ENCODE measurements at regions not wholly inside any gene's neighbourhood (a gene's known extent, or its start where the extent isn't known, plus 50 kb on each side); places are given as distances from the start of the nearest gene placed in this dataset.

DNA sequence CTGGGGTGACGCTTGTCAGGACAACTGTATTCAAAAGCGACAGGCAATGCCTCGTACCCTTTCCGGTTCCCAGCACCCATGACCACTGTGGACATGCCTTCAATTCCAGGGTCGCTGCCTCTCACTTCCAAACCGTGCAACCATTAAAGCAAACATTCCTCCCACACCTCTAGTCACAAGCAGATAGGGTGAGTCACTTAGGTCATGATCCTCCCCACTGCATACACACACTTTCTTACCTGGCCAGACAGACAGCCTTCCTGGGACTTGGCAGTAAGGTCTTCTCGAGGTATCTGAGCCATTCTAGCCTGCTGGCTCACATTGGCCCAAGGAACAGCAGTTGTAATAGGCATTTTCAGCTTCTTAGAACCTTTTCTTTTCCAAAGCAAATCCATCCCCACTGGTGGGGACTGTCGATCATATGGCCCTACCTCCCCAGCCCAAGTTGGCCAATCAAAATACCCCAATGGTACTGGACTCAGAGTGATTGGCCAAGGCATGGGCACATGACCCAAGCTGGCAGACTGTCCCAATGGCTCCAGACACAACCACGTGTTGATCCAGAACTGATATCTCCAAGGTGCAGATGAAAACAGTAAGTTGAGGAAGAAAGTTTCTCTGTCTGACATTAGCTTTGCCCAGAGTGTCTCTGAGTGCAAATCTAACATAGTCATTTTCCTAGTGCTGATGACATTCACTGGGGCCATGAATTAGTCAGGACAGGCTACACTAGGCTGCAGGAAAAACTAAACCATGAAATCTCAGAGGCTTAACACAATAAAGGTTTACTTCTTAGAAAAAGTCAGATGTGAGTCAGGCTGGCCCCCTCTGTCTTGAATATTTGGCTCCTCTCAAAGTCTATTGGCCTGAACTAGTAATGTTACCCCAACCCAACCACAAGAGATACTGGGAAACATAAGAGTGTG, 113.8 kb downstream of the RRAGC start (continued):
- TF ChIP-seq, protein P1, sequence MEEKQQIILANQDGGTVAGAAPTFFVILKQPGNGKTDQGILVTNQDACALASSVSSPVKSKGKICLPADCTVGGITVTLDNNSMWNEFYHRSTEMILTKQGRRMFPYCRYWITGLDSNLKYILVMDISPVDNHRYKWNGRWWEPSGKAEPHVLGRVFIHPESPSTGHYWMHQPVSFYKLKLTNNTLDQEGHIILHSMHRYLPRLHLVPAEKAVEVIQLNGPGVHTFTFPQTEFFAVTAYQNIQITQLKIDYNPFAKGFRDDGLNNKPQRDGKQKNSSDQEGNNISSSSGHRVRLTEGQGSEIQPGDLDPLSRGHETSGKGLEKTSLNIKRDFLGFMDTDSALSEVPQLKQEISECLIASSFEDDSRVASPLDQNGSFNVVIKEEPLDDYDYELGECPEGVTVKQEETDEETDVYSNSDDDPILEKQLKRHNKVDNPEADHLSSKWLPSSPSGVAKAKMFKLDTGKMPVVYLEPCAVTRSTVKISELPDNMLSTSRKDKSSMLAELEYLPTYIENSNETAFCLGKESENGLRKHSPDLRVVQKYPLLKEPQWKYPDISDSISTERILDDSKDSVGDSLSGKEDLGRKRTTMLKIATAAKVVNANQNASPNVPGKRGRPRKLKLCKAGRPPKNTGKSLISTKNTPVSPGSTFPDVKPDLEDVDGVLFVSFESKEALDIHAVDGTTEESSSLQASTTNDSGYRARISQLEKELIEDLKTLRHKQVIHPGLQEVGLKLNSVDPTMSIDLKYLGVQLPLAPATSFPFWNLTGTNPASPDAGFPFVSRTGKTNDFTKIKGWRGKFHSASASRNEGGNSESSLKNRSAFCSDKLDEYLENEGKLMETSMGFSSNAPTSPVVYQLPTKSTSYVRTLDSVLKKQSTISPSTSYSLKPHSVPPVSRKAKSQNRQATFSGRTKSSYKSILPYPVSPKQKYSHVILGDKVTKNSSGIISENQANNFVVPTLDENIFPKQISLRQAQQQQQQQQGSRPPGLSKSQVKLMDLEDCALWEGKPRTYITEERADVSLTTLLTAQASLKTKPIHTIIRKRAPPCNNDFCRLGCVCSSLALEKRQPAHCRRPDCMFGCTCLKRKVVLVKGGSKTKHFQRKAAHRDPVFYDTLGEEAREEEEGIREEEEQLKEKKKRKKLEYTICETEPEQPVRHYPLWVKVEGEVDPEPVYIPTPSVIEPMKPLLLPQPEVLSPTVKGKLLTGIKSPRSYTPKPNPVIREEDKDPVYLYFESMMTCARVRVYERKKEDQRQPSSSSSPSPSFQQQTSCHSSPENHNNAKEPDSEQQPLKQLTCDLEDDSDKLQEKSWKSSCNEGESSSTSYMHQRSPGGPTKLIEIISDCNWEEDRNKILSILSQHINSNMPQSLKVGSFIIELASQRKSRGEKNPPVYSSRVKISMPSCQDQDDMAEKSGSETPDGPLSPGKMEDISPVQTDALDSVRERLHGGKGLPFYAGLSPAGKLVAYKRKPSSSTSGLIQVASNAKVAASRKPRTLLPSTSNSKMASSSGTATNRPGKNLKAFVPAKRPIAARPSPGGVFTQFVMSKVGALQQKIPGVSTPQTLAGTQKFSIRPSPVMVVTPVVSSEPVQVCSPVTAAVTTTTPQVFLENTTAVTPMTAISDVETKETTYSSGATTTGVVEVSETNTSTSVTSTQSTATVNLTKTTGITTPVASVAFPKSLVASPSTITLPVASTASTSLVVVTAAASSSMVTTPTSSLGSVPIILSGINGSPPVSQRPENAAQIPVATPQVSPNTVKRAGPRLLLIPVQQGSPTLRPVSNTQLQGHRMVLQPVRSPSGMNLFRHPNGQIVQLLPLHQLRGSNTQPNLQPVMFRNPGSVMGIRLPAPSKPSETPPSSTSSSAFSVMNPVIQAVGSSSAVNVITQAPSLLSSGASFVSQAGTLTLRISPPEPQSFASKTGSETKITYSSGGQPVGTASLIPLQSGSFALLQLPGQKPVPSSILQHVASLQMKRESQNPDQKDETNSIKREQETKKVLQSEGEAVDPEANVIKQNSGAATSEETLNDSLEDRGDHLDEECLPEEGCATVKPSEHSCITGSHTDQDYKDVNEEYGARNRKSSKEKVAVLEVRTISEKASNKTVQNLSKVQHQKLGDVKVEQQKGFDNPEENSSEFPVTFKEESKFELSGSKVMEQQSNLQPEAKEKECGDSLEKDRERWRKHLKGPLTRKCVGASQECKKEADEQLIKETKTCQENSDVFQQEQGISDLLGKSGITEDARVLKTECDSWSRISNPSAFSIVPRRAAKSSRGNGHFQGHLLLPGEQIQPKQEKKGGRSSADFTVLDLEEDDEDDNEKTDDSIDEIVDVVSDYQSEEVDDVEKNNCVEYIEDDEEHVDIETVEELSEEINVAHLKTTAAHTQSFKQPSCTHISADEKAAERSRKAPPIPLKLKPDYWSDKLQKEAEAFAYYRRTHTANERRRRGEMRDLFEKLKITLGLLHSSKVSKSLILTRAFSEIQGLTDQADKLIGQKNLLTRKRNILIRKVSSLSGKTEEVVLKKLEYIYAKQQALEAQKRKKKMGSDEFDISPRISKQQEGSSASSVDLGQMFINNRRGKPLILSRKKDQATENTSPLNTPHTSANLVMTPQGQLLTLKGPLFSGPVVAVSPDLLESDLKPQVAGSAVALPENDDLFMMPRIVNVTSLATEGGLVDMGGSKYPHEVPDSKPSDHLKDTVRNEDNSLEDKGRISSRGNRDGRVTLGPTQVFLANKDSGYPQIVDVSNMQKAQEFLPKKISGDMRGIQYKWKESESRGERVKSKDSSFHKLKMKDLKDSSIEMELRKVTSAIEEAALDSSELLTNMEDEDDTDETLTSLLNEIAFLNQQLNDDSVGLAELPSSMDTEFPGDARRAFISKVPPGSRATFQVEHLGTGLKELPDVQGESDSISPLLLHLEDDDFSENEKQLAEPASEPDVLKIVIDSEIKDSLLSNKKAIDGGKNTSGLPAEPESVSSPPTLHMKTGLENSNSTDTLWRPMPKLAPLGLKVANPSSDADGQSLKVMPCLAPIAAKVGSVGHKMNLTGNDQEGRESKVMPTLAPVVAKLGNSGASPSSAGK (IDR thresholded peaks at IDR 0.05): peak; percentile 80
- TF ChIP-seq, protein P2, sequence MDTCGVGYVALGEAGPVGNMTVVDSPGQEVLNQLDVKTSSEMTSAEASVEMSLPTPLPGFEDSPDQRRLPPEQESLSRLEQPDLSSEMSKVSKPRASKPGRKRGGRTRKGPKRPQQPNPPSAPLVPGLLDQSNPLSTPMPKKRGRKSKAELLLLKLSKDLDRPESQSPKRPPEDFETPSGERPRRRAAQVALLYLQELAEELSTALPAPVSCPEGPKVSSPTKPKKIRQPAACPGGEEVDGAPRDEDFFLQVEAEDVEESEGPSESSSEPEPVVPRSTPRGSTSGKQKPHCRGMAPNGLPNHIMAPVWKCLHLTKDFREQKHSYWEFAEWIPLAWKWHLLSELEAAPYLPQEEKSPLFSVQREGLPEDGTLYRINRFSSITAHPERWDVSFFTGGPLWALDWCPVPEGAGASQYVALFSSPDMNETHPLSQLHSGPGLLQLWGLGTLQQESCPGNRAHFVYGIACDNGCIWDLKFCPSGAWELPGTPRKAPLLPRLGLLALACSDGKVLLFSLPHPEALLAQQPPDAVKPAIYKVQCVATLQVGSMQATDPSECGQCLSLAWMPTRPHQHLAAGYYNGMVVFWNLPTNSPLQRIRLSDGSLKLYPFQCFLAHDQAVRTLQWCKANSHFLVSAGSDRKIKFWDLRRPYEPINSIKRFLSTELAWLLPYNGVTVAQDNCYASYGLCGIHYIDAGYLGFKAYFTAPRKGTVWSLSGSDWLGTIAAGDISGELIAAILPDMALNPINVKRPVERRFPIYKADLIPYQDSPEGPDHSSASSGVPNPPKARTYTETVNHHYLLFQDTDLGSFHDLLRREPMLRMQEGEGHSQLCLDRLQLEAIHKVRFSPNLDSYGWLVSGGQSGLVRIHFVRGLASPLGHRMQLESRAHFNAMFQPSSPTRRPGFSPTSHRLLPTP (IDR thresholded peaks at IDR 0.05; ENCODE audit: borderline replicate concordance, extremely low read depth, insufficient read length): no peak
- TF ChIP-seq KLF16 (IDR thresholded peaks at IDR 0.05): peak; percentile 41; the same call in 1 of the 2 replicates
- TF ChIP-seq SRSF3 (IDR thresholded peaks at IDR 0.05; ENCODE audit: insufficient read depth, low read length): no peak
- TF ChIP-seq MAFK (IDR thresholded peaks at IDR 0.05; ENCODE audit: low read length): no peak
- TF ChIP-seq, protein P3, sequence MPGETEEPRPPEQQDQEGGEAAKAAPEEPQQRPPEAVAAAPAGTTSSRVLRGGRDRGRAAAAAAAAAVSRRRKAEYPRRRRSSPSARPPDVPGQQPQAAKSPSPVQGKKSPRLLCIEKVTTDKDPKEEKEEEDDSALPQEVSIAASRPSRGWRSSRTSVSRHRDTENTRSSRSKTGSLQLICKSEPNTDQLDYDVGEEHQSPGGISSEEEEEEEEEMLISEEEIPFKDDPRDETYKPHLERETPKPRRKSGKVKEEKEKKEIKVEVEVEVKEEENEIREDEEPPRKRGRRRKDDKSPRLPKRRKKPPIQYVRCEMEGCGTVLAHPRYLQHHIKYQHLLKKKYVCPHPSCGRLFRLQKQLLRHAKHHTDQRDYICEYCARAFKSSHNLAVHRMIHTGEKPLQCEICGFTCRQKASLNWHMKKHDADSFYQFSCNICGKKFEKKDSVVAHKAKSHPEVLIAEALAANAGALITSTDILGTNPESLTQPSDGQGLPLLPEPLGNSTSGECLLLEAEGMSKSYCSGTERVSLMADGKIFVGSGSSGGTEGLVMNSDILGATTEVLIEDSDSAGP (CRISPR knock-in tag; IDR thresholded peaks at IDR 0.05): no peak
- no peak for TF ChIP-seq SP2 (IDR thresholded peaks at IDR 0.05; ENCODE audit: extremely low read depth, low read depth, low read length, poor library complexity, severe bottlenecking)
- no peak for TF ChIP-seq FOXK2 (conservative IDR thresholded peaks at IDR 0.05 in 1 of 2, IDR thresholded peaks at IDR 0.05 in 1 of 2; ENCODE audit: low read depth in 2 of 2)
- no peak for TF ChIP-seq TEAD2 (tag; IDR thresholded peaks at IDR 0.05)

All from K562 (cell line).